Heart left ventricle (tissue), 16 donors: ENCODE measurements at regions not wholly inside any gene's neighbourhood (a gene's known extent, or its start where the extent isn't known, plus 50 kb on each side); places are given as distances from the start of the nearest gene placed in this dataset.

Experiments used
- ATAC-seq, 4 donors: fragments of 200-7000 bp; cut with Tn5 transposase; one replicate each; pipeline ENCODE4 v1.9.1; 2020 to 2022; ENCODE audit warnings: moderate library complexity in 4 of 4, mild to moderate bottlenecking in 3 of 4, moderate number of reproducible peaks in 1 of 4
- DNase-seq, 5 donors: peaks; one replicate each; pipeline ENCODE4 v3.0.0-alpha.2; 2020
- H3K27ac ChIP-seq, 12 donors: fragments of 200-600 bp; sonication (generic) in 4 of 12; one replicate each; pipeline versions ENCODE4 v1.5.0 to v1.8.0; 2016 to 2022; ENCODE audit warnings: mild to moderate bottlenecking in 2 of 12
- H3K27me3 ChIP-seq, 9 donors: fragments of 200-600 bp; sonication (generic) in 2 of 9; one replicate each; pipeline versions ENCODE4 v1.5.1 to v1.8.0; 2016 to 2022; ENCODE audit warnings: mild to moderate bottlenecking in 3 of 9
- H3K36me3 ChIP-seq, 9 donors: fragments of 200-600 bp; sonication (generic) in 2 of 9; one replicate each; pipeline versions ENCODE4 v1.5.0 to v1.8.0; 2018 to 2022; ENCODE audit warnings: mild to moderate bottlenecking in 2 of 9
- H3K4me1 ChIP-seq, 12 donors: fragments of 200-600 bp; sonication (generic) in 4 of 12; one replicate each; pipeline versions ENCODE4 v1.5.0 to v1.8.0; 2016 to 2022; ENCODE audit warnings: mild to moderate bottlenecking in 3 of 12
- H3K4me3 ChIP-seq, 12 donors: fragments of 200-600 bp; sonication (generic) in 4 of 12; one replicate each; pipeline versions ENCODE4 v1.5.0 to v1.8.0; 2017 to 2022; ENCODE audit warnings: mild to moderate bottlenecking in 9 of 12, moderate library complexity in 4 of 12
- H3K9me3 ChIP-seq, 12 donors: fragments of 200-600 bp; sonication (generic) in 4 of 12; one replicate each; pipeline versions ENCODE4 v1.5.0 to v1.8.0; 2016 to 2022; ENCODE audit warnings: mild to moderate bottlenecking in 1 of 12
- POLR2A ChIP-seq, 2 donors: fragments of 450-650 bp; IDR thresholded peaks; one replicate each; pipeline ENCODE4 v1.6.1; 2017; ENCODE audit warnings: antibody characterized with exemption in 2 of 2, mild to moderate bottlenecking in 2 of 2, moderate library complexity in 2 of 2
- WGBS, 4 donors: extraction: QIAGEN DNeasy Blood & Tissue Kit in 2 of 4; methylation state at CpG; one replicate each; pipeline versions ENCODE4 v1.1.5 to v1.1.7; 2013 to 2018; 5-methylcytosine and 5-hydroxymethylcytosine counted together
- intact Hi-C, 10 donors: fragments of 100-400 bp; cut with DNase I; formaldehyde crosslinking; loops; one replicate each; pipeline versions ENCODE4 v1.11.1 to v1.14.2; 2022
- TF ChIP-seq, protein P1 (sequence below), 12 donors: fragments of 200-600 bp; sonication (generic) in 4 of 12; IDR thresholded peaks; one replicate each; pipeline versions ENCODE4 v1.5.0 to v1.8.0; 2018 to 2022; ENCODE audit warnings: antibody characterized with exemption in 12 of 12, mild to moderate bottlenecking in 5 of 12
- donor health status: ischemic (EF 13 %, LVEDD 7.1; RV severe dilation, severe dysfunction).
- donor health status: healthy with polysubstance abuse.
- donor health status: DM: no; HTN: yes; CAD: no.
- donor health status: DM: no; HTN: no; CAD: no.
- donor health status: ischemic (EF 25% LVEDD 6.9; RV normal size, moderate dysfunction).
- donor health status: ischemic (EF 25% LVEDD 5.7; RV mildly dilated, moderate dysfunction).
- donor health status: healthy.
- donor health status: DM: yes; HTN: yes; CAD: no.
- donor health status: ischemic (EF 35%, LVEDD 5.7; RV mildly dilated, moderate dysfunction).
- donor health status: nonischemic (EF 11% LVEDD 7.7; RV severe dilation, severe dysfunction).
- donor health status: DM: yes; HTN: yes; CAD: no.
- donor health status: PGD.
- donor health status: ischemic (EF 29% LVEDD 5.4; RV normal size, mild dysfunction).
- donor health status: nonischemic (EF 23%, LVEDD 6.1; RV moderate dilation, normal function).

DNA sequence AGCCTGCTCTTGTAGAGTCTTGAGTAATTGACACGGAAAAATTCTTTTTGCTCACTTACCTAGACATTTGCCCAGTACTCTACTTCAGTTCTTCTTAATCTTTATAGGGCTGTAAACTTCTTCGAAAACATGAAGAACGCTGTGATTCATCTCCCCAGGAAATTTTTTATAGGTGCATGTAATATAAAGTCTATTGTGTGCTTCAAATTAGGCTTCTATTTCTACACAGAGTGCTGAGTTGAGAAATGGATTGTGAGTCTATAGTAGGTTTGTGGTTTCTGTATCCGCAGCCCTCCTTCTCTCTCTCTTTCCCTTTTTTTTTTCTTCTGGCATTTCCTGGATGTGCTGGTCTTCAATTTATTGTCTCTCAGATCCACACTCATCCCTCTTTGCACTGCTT, 183.3 kb upstream of the DCBLD2 start:
- Histone ChIP-seq H3K4me1 (no peaks in the 10 kb centered on the region), H3K27me3 (no peaks in the 10 kb centered on the region), H3K27ac (no peak overlapping the region), H3K36me3 (no peaks in the 10 kb centered on the region), H3K9me3 (no peaks in the 10 kb centered on the region), H3K4me3 (no peak overlapping the region)
- DNase-seq, result no peak
- TF ChIP-seq, protein P1, sequence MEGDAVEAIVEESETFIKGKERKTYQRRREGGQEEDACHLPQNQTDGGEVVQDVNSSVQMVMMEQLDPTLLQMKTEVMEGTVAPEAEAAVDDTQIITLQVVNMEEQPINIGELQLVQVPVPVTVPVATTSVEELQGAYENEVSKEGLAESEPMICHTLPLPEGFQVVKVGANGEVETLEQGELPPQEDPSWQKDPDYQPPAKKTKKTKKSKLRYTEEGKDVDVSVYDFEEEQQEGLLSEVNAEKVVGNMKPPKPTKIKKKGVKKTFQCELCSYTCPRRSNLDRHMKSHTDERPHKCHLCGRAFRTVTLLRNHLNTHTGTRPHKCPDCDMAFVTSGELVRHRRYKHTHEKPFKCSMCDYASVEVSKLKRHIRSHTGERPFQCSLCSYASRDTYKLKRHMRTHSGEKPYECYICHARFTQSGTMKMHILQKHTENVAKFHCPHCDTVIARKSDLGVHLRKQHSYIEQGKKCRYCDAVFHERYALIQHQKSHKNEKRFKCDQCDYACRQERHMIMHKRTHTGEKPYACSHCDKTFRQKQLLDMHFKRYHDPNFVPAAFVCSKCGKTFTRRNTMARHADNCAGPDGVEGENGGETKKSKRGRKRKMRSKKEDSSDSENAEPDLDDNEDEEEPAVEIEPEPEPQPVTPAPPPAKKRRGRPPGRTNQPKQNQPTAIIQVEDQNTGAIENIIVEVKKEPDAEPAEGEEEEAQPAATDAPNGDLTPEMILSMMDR (IDR thresholded peaks at IDR 0.05), result no peak
- TF ChIP-seq POLR2A (IDR thresholded peaks at IDR 0.05), result no peak
- intact Hi-C loops, result no loop called here
- 78 to 95% (median 85%) methylated on average over 4 of the region's 4 CpGs for WGBS, 4 donors
- no peak for ATAC-seq

- no peak for ATAC-seq
- Histone ChIP-seq H3K9me3 (no peaks in the 10 kb centered on the region), H3K27me3 (no peaks in the 10 kb centered on the region), H3K36me3 (no peaks in the 10 kb centered on the region), H3K27ac (no peak overlapping the region), H3K4me3 (no peak overlapping the region), H3K4me1 (no peaks in the 10 kb centered on the region)
- WGBS, 4 donors, result 80 to 97% (median 89%) methylated on average over 2 of the region's 2 CpGs
- intact Hi-C loops, result no loop called here
- DNase-seq, result no peak
- TF ChIP-seq, protein P1 (IDR thresholded peaks at IDR 0.05), result no peak
- no peak for TF ChIP-seq POLR2A (IDR thresholded peaks at IDR 0.05)
Observed at GRCh38 chr3:99084156-99084555, 182.7 kb upstream of the DCBLD2 start.

- no peaks in the 10 kb centered on the region for H3K36me3 ChIP-seq
- DNase-seq (no peak), ATAC-seq (no peak)
- no peaks in the 10 kb centered on the region for H3K27me3 ChIP-seq
- no peak for TF ChIP-seq POLR2A (IDR thresholded peaks at IDR 0.05)
- TF ChIP-seq, protein P1 (IDR thresholded peaks at IDR 0.05), result no peak
- H3K27ac ChIP-seq, result no peak overlapping the region
- no peak overlapping the region for H3K4me3 ChIP-seq
- WGBS, 4 donors, result 80 to 88% (median 83%) methylated on average over 6 of the region's 6 CpGs
- H3K4me1 ChIP-seq, result no peaks in the 10 kb centered on the region
- H3K9me3 ChIP-seq, result peaks cover 0 to 6% (median 0%) of the 10 kb centered on the region in 12 donors
- intact Hi-C loops, result no loop called here
Observed at GRCh38 chr3:99071096-99071495, 169.6 kb upstream of the DCBLD2 start.

- no peak for ATAC-seq
- 76 to 92% (median 86%) methylated on average over 1 of the region's 1 CpG for WGBS, 4 donors
- TF ChIP-seq, protein P1 (IDR thresholded peaks at IDR 0.05), result no peak
- no peak for TF ChIP-seq POLR2A (IDR thresholded peaks at IDR 0.05)
- Histone ChIP-seq H3K4me1 (no peaks in the 10 kb centered on the region), H3K9me3 (peaks cover 0 to 6% (median 0%) of the 10 kb centered on the region in 12 donors), H3K27ac (no peak overlapping the region), H3K4me3 (no peak overlapping the region), H3K36me3 (no peaks in the 10 kb centered on the region), H3K27me3 (no peaks in the 10 kb centered on the region)
- DNase-seq, result no peak
- intact Hi-C loops, result no loop called here
Observed at GRCh38 chr3:99069973-99070372, 168.5 kb upstream of the DCBLD2 start.
